Endothelial cell of umbilical vein (primary cell): ENCODE measurements at regions not wholly inside any gene's neighbourhood (a gene's known extent, or its start where the extent isn't known, plus 50 kb on each side); places are given as distances from the start of the nearest gene placed in this dataset.
"Not testable (repeated sequence)": the region's sequence is repeated elsewhere in the genome, so short reads cannot be mapped to it uniquely, and the experiment has no call there.

Source experiments
- BruUV-seq: library from RNA; stranded (reverse); fragments of 400-500 nt; replicated peaks from 2 replicates; lab custom pipeline; 2021; lab: Mats Ljungman, UMichigan
- CTCF ChIA-PET: fragments of 300-600, 350-600 bp; sonication (Branson Sonifier 250); formaldehyde crosslinking; loops from one replicate; lab custom pipeline; 2021; ENCODE audit warnings: antibody characterized with exemption, inconsistent platforms; lab: Charles Lee
- POLR2A ChIA-PET: fragments of 300-600, 350-600 bp; sonication (Branson Sonifier 250); formaldehyde crosslinking; loops from one replicate; lab custom pipeline; 2021; ENCODE audit warnings: antibody characterized with exemption, inconsistent platforms; lab: Charles Lee
- DNase-seq: peaks from one replicate; pipeline ENCODE4 v3.0.0-alpha.2; 2011; ENCODE audit warnings: low read depth, low spot score
- FAIRE-seq: peaks from 2 replicates; lab custom pipeline; 2011; peaks lifted over from hg19 to GRCh38; lab: Jason Lieb, UNC
- H2AFZ ChIP-seq: 2 replicates; pipeline ENCODE4 v1.6.0; 2012; ENCODE audit warnings: low read depth, low read length, control low read depth, inconsistent platforms
- H3K27ac ChIP-seq: 2 replicates; pipeline ENCODE4 v1.5.1; 2011; ENCODE audit warnings: low read depth, mild to moderate bottlenecking, control low read depth, low read length, moderate library complexity; ENCODE audit not compliant: insufficient read depth
- H3K27me3 ChIP-seq, 2 experiments: 2 replicates each; pipeline versions ENCODE4 v1.6.0 to v1.6.1; 2011; ENCODE audit warnings: low read length in 2 of 2, mixed read lengths in 1 of 2; ENCODE audit not compliant: control insufficient read depth in 2 of 2, insufficient read depth in 2 of 2
- H3K36me3 ChIP-seq, 2 experiments: 2 replicates in 1 of 2; 3 replicates in 1 of 2; pipeline ENCODE4 v1.5.1; 2011; ENCODE audit warnings: low read length in 2 of 2, mild to moderate bottlenecking in 1 of 2, moderate library complexity in 1 of 2; ENCODE audit not compliant: control insufficient read depth in 2 of 2, insufficient read depth in 2 of 2; ENCODE audit errors: extremely low read depth in 1 of 2
- H3K4me1 ChIP-seq: 3 replicates; pipeline ENCODE4 v1.5.1; 2011; ENCODE audit warnings: mild to moderate bottlenecking, low read length; ENCODE audit not compliant: control insufficient read depth, insufficient read depth; ENCODE audit errors: extremely low read depth
- H3K4me2 ChIP-seq: 2 replicates; pipeline ENCODE4 v1.6.1; 2011; ENCODE audit warnings: low read length, control low read depth, mixed read lengths; ENCODE audit not compliant: insufficient read depth
- H3K4me3 ChIP-seq, 3 experiments: fragments of 200-600 bp in 1 of 3; sonication (generic), shearing (Covaris generic) in 1 of 3; replicated peaks in 1 of 3; 2 replicates each; pipeline ENCODE4 v1.5.1; 2011 to 2016; ENCODE audit warnings: control low read depth in 3 of 3, low read length in 3 of 3, mild to moderate bottlenecking in 2 of 3, inconsistent platforms in 1 of 3, low read depth in 1 of 3, moderate library complexity in 1 of 3; ENCODE audit not compliant: insufficient read depth in 1 of 3
- H3K79me2 ChIP-seq: 2 replicates; pipeline ENCODE4 v1.6.0; 2012; ENCODE audit warnings: low read length, inconsistent platforms; ENCODE audit not compliant: control insufficient read depth, insufficient read depth
- H3K9ac ChIP-seq: replicated peaks from 2 replicates; pipeline ENCODE3; 2011; ENCODE audit warnings: low read length, control low read depth; ENCODE audit not compliant: insufficient read depth; ENCODE audit errors: extremely low read depth
- H3K9me1 ChIP-seq: replicated peaks from 3 replicates; pipeline ENCODE4 v1.6.0; 2011; ENCODE audit warnings: mild to moderate bottlenecking, low read length; ENCODE audit not compliant: control insufficient read depth, insufficient read depth; ENCODE audit errors: extremely low read depth
- H3K9me3 ChIP-seq: replicated peaks from 2 replicates; pipeline ENCODE4 v1.5.1; 2012; ENCODE audit warnings: low read length, inconsistent platforms; ENCODE audit not compliant: control insufficient read depth, insufficient read depth
- H4K20me1 ChIP-seq: replicated peaks from 2 replicates; pipeline ENCODE3; 2011; ENCODE audit warnings: mild to moderate bottlenecking, low read length; ENCODE audit not compliant: control insufficient read depth, insufficient read depth; ENCODE audit errors: extremely low read depth
- FOS ChIP-seq: IDR thresholded peaks from 2 replicates; pipeline ENCODE4 v1.6.1; 2011; ENCODE audit warnings: mild to moderate bottlenecking, low read length, moderate library complexity, borderline replicate concordance; ENCODE audit not compliant: insufficient read depth
- GATA2 ChIP-seq: IDR thresholded peaks from 2 replicates; pipeline ENCODE4 v1.7.0; 2011; ENCODE audit warnings: low read depth, mild to moderate bottlenecking, moderate library complexity, mixed read lengths, low read length; ENCODE audit not compliant: insufficient read length, insufficient read depth
- JUN ChIP-seq: IDR thresholded peaks from 2 replicates; pipeline ENCODE4 v1.6.1; 2011; ENCODE audit warnings: borderline replicate concordance, low read depth; ENCODE audit not compliant: insufficient read length, insufficient read depth
- MYC ChIP-seq: IDR thresholded peaks from one replicate; pipeline ENCODE4 v1.6.1; 2011; ENCODE audit warnings: mild to moderate bottlenecking, low read depth, low read length
- dilution Hi-C: fragments of 300-500 bp; cut with MboI; formaldehyde crosslinking; loops from one replicate; pipeline ENCODE4 v1.15.0; 2019; ENCODE audit warnings: low sequenced_read_pairs; ENCODE audit not compliant: extremely low pct_ligation_motif_present
- intact Hi-C: fragments of 100-400 bp; cut with micrococcal nuclease; formaldehyde crosslinking; loops from one replicate; pipeline ENCODE4 v1.10.0; 2022
- TF ChIP-seq, protein P1 (sequence below), 2 donors: IDR thresholded peaks; 1 replicate in 1 of 2; 2 replicates in 1 of 2; pipeline ENCODE4 v1.5.1; 2011; ENCODE audit warnings: low read length in 2 of 2, mild to moderate bottlenecking in 2 of 2, moderate library complexity in 2 of 2, control low read depth in 1 of 2, inconsistent platforms in 1 of 2, low read depth in 1 of 2; ENCODE audit not compliant: insufficient read depth in 1 of 2; ENCODE audit errors: extremely low read depth in 1 of 2

DNA sequence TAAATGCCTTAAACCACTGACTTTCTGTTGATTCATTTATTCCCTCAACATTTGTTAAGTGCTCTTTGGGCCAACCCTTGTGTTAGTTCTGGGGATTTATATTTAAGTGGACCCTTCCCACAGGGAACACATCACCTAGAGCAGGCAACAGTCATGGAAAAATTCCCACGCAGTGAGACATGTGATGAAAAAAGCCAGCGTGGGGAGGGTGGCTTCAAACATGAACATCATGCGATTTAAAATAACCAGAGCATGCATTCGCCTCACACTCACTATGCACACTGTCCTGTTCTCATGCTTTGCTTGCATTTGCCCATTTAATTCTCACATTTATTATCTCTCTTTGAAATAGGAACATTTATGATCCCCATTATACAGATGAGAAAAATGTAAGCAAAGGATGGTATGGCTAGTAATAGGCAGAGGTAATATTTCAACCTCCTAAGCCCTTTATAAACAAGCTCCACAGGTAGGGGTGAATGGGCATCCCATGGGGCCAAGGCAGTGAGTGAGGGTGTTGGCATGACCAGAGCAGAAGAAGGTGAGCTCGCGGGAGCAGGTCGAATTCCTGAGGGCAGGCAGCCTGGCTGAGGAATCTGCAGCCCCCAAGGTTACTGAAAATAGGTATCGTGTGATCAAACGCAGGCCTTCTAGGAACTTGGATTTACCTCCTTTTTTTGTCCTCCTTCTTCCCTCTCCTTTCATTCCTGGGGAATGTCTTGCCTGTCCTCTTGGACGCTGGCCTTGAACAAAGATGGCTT, 297.8 kb downstream of the MYCN start:
- FAIRE-seq (no peak), DNase-seq (no peak)
- Histone ChIP-seq H3K4me3 (no peak overlapping the region), H3K9me3 (peaks cover 2% of the 10 kb centered on the region), H2AFZ (no peak overlapping the region), H4K20me1 (no peaks in the 10 kb centered on the region), H3K27ac (no peak overlapping the region), H3K9ac (no peak overlapping the region), H3K27me3 (no peaks in the 10 kb centered on the region), H3K9me1 (no peaks in the 10 kb centered on the region), H3K79me2 (no peaks in the 10 kb centered on the region), H3K36me3 (no peaks in the 10 kb centered on the region), H3K4me1 (no peaks in the 10 kb centered on the region), H3K4me2 (no peak overlapping the region)
- BruUV-seq = no TSS peak
- ChIA-PET CTCF (no interaction called here), POLR2A (no interaction called here)
- intact Hi-C loops = no loop called here
- dilution Hi-C loops = no loop called here
- TF ChIP-seq, protein P1, sequence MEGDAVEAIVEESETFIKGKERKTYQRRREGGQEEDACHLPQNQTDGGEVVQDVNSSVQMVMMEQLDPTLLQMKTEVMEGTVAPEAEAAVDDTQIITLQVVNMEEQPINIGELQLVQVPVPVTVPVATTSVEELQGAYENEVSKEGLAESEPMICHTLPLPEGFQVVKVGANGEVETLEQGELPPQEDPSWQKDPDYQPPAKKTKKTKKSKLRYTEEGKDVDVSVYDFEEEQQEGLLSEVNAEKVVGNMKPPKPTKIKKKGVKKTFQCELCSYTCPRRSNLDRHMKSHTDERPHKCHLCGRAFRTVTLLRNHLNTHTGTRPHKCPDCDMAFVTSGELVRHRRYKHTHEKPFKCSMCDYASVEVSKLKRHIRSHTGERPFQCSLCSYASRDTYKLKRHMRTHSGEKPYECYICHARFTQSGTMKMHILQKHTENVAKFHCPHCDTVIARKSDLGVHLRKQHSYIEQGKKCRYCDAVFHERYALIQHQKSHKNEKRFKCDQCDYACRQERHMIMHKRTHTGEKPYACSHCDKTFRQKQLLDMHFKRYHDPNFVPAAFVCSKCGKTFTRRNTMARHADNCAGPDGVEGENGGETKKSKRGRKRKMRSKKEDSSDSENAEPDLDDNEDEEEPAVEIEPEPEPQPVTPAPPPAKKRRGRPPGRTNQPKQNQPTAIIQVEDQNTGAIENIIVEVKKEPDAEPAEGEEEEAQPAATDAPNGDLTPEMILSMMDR (IDR thresholded peaks at IDR 0.05; ENCODE audit: extremely low read depth in 1 of 2, insufficient read depth in 1 of 2, low read depth in 1 of 2, low read length in 2 of 2) = no peak
- no peak for TF ChIP-seq JUN

DNA sequence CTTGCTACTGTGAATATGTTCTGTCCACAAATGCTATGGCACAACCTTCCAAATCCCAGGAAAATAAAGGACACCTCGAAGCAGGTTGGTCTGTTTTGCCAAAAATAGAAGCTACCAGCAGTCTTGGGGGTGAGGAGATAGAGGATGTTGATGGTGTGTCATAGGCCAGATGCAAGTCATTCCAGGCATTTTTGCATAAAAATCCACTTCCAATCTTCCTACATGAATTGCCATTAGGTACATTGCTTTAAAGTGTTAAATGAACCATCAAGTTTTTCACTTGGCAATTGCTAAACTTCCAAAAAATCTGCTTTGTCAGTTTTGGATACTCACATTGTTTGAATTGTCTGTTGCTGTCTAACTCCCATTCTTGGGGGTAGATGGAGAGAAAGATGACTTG, 295.4 kb downstream of the MYCN start:
- CTCF ChIA-PET = no interaction called here
- Histone ChIP-seq H3K4me1 (no peaks in the 10 kb centered on the region), H3K4me3 (no peak overlapping the region), H3K9me3 (peaks cover 2% of the 10 kb centered on the region), H3K27me3 (no peaks in the 10 kb centered on the region), H3K79me2 (no peaks in the 10 kb centered on the region), H2AFZ (no peak overlapping the region), H3K36me3 (no peaks in the 10 kb centered on the region), H3K9me1 (no peaks in the 10 kb centered on the region), H3K4me2 (no peak overlapping the region), H4K20me1 (no peaks in the 10 kb centered on the region), H3K9ac (no peak overlapping the region), H3K27ac (no peak overlapping the region)
- dilution Hi-C loops = no loop called here
- FAIRE-seq (no peak), DNase-seq (no peak)
- intact Hi-C loops = no loop called here
- no TSS peak for BruUV-seq
- TF ChIP-seq GATA2 (no peak), MYC (no peak), FOS (no peak)
- POLR2A ChIA-PET = no interaction called here

DNA sequence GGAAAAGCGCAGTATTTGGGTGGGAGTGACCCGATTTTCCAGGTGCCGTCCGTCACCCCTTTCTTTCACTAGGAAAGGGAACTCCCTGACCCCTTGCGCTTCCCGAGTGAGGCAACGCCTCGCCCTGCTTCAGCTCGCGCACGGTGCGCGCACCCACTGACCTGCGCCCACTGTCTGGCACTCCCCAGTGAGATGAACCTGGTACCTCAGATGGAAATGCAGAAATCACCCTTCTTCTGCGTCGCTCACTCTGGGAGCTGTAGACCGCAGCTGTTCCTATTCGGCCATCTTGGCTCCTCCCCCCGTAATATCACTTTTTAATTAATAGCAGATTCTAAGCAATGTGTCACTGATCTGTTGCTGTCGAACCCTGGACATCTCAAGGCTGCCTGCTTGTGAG, 294.9 kb downstream of the MYCN start:
- H3K36me3 ChIP-seq, H2AFZ ChIP-seq, CTCF ChIA-PET, BruUV-seq, intact Hi-C loops, H3K4me3 ChIP-seq, POLR2A ChIA-PET, dilution Hi-C loops, H3K27me3 ChIP-seq, H3K4me1 ChIP-seq, H3K27ac ChIP-seq, H3K4me2 ChIP-seq, H3K9me3 ChIP-seq, FAIRE-seq, H4K20me1 ChIP-seq, H3K9me1 ChIP-seq, DNase-seq, H3K79me2 ChIP-seq, H3K9ac ChIP-seq: not testable (repeated sequence)
